ENCODE measurements at regions not wholly inside any gene's neighbourhood (a gene's known extent, or its start where the extent isn't known, plus 50 kb on each side); places are given as distances from the start of the nearest gene placed in this dataset.

DNA sequence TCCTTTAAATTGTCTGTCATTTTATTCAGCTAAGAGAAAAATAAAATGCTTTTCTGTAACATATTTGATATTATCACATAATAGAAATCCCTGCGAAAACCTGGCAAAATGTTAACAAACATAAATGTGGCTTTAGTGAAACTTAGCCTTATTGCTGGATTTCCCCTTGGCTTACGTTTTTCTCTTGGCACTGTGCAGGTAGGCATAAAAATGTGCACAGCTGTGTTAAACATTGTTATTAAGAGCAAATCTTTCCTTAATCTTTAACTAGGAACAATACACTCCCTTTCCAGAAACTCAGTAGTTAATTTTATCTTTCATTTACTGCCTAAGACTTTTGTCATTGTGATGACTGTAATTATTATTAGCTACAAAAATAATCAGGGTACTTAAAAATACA lies 202.4 kb upstream of the GNPDA2 start:
- H3K36me3 ChIP-seq (ENCODE audit: control insufficient read depth in 2 of 2, insufficient read depth in 2 of 2, low read length in 1 of 2), result no peaks in the 10 kb centered on the region
- H3K9me3 ChIP-seq (replicated peaks; ENCODE audit: control insufficient read depth, insufficient read depth, low read length), result no peaks in the 10 kb centered on the region
- ChIA-PET RAD21 (ENCODE audit: unreplicated experiment) (interaction anchor here (1.4 to 1.8 kb wide), 3 partner anchors 169 to 813 kb away, joined by 4 read pairs; no protein-coding TSS in a partner anchor), SMC1A (ENCODE audit: uncharacterized antibody, unreplicated experiment) (interaction anchor here (1.1 to 1.6 kb wide), 6 partner anchors 12 to 1349 kb away, joined by 3 to 5 read pairs (median 3); no protein-coding TSS in a partner anchor), CTCF (interaction anchor here (0.6 to 2.6 kb wide), 10 partner anchors 14 to 1345 kb away, joined by 3 to 9 read pairs (median 4); no protein-coding TSS in a partner anchor), POLR2A (no interaction called here)
- FAIRE-seq (no peak), DNase-seq (ENCODE audit: low read depth, low spot score) (no peak), ATAC-seq (no peak)
- H2AFZ ChIP-seq (ENCODE audit: control insufficient read depth, low read depth, low read length), result no peak overlapping the region
- intact Hi-C loops (cut with micrococcal nuclease; ENCODE audit: unreplicated experiment), result no loop called here
- no peak for TF ChIP-seq NFYB (IDR thresholded peaks at IDR 0.05; ENCODE audit: insufficient read depth, low read depth, low read length)
- TF ChIP-seq, protein P1, sequence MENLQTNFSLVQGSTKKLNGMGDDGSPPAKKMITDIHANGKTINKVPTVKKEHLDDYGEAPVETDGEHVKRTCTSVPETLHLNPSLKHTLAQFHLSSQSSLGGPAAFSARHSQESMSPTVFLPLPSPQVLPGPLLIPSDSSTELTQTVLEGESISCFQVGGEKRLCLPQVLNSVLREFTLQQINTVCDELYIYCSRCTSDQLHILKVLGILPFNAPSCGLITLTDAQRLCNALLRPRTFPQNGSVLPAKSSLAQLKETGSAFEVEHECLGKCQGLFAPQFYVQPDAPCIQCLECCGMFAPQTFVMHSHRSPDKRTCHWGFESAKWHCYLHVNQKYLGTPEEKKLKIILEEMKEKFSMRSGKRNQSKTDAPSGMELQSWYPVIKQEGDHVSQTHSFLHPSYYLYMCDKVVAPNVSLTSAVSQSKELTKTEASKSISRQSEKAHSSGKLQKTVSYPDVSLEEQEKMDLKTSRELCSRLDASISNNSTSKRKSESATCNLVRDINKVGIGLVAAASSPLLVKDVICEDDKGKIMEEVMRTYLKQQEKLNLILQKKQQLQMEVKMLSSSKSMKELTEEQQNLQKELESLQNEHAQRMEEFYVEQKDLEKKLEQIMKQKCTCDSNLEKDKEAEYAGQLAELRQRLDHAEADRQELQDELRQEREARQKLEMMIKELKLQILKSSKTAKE (IDR thresholded peaks at IDR 0.05; ENCODE audit: low read depth, poor library complexity, severe bottlenecking), result no peak
- TF ChIP-seq, protein P2, sequence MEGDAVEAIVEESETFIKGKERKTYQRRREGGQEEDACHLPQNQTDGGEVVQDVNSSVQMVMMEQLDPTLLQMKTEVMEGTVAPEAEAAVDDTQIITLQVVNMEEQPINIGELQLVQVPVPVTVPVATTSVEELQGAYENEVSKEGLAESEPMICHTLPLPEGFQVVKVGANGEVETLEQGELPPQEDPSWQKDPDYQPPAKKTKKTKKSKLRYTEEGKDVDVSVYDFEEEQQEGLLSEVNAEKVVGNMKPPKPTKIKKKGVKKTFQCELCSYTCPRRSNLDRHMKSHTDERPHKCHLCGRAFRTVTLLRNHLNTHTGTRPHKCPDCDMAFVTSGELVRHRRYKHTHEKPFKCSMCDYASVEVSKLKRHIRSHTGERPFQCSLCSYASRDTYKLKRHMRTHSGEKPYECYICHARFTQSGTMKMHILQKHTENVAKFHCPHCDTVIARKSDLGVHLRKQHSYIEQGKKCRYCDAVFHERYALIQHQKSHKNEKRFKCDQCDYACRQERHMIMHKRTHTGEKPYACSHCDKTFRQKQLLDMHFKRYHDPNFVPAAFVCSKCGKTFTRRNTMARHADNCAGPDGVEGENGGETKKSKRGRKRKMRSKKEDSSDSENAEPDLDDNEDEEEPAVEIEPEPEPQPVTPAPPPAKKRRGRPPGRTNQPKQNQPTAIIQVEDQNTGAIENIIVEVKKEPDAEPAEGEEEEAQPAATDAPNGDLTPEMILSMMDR (IDR thresholded peaks at IDR 0.05 in 2 of 3, conservative IDR thresholded peaks at IDR 0.05 in 1 of 3; ENCODE audit: control insufficient read depth in 2 of 3, extremely low read depth in 1 of 3, insufficient read depth in 1 of 3, low read depth in 3 of 3, low read length in 3 of 3), result no peak
- H3K9ac ChIP-seq (ENCODE audit: control insufficient read depth, insufficient read depth, low read length), result no peak overlapping the region
- no peaks in the 10 kb centered on the region for H3K79me2 ChIP-seq (ENCODE audit: control insufficient read depth, insufficient read depth, low read length)
- no TSS peak for BruUV-seq (replicated peaks)
- H3K4me3 ChIP-seq, result no peak overlapping the region
- in situ Hi-C loops (cut with MboI), result loop anchor here (25.0 kb wide), 1 partner anchor 1359 kb away; no protein-coding TSS in a partner anchor
- H3K4me2 ChIP-seq (ENCODE audit: control insufficient read depth, insufficient read depth), result no peak overlapping the region
- no peaks in the 10 kb centered on the region for H4K20me1 ChIP-seq (ENCODE audit: control insufficient read depth, insufficient read depth)
- no peak overlapping the region for H3K27ac ChIP-seq (ENCODE audit: control insufficient read depth, insufficient read depth)
- no peaks in the 10 kb centered on the region for H3K27me3 ChIP-seq (replicated peaks in 1 of 2; ENCODE audit: control insufficient read depth in 2 of 2, insufficient read depth in 2 of 2, low read length in 1 of 2)
- no peaks in the 10 kb centered on the region for H3K4me1 ChIP-seq (ENCODE audit: control insufficient read depth, insufficient read depth, low read length)
- 46% methylated on average over 2 of the region's 2 CpGs for WGBS (ENCODE audit: insufficient coverage, insufficient replicate concordance, low lambda C conversion rate, missing lambda C conversion rate)

Data from GM12878 (cell line).